Germinal center (tissue), 1 donor: ENCODE measurements at regions not wholly inside any gene's neighbourhood (a gene's known extent, or its start where the extent isn't known, plus 50 kb on each side); places are given as distances from the start of the nearest gene placed in this dataset.

ENCODE experiments used
- DNase-seq: peaks from one replicate; pipeline ENCODE4 v3.0.0; 2012; ENCODE audit warnings: mixed read lengths, low spot score

DNA sequence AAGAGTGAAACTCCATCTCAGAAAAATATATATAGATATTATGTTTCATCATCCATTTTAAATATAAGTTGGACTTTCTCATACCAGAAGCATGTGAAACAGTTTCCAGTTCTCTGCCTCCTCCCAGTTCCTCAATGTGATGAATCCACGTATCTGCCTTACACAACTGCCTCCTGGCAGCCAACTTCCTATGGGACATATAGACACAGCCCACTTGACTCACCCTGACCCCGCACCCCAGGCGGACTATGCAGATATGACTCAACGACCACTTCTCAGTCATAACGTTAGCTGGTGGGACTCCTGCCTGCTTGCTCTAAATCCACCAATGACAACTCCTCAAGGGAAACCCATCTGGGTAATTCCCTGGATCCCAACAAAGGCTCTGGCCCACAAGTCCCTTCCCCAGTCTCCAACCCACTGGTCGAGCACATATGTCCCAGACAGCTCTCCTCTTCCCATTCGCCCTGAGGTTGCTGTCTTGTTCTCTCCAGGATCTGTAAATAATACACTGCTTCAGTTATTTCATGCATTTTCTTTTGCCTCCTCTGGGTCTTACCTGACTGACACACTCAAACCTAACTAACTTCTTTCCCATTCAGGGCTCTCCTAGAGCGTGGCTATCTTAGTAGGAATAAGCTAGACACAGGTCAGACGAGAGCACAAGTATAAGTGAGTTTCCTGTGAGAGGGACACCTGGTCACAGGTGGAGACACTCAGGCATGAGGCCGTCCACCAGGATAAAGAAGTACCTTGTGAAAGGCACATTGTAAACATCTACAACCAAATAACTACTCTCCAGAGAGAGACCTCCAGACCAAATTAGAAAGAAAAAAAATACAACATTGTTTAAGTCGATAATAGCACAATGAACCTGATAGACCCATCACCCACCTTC, 548.5 kb downstream of the CD83 start:
- no peak for DNase-seq

GRCh38 chr6:14670806-14671205, 553.2 kb downstream of the CD83 start:
- no peak for DNase-seq

GRCh38 chr6:14671261-14671681, 553.7 kb downstream of the CD83 start:
- DNase-seq, result no peak

- DNase-seq, result no peak
Measured at GRCh38 chr6:14671937-14672336, 554.4 kb downstream of the CD83 start.

GRCh38 chr6:14673201-14673600, 555.6 kb downstream of the CD83 start:
- no peak for DNase-seq

DNA sequence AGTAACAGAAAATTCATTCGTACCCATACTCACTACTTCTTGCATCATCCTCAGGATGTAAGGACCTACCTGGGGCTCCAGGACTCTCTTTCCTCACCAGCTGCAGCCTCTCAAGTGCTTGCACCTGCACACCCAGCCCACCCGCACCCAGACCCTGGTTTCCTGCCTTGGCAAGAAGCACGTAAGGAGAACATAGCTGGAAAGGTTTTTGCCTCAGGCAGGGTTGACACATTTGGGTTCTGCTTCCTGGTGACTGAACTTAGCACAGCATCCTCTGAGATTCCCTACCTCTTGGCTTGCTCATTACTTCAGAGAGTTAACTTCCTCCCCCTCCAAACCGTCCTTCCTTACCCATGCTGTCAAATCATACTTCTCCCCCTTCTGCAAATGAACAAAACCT, 556.9 kb downstream of the CD83 start:
- no peak for DNase-seq

- no peak for DNase-seq
Measured at GRCh38 chr6:14674867-14675648, 557.5 kb downstream of the CD83 start.

DNA sequence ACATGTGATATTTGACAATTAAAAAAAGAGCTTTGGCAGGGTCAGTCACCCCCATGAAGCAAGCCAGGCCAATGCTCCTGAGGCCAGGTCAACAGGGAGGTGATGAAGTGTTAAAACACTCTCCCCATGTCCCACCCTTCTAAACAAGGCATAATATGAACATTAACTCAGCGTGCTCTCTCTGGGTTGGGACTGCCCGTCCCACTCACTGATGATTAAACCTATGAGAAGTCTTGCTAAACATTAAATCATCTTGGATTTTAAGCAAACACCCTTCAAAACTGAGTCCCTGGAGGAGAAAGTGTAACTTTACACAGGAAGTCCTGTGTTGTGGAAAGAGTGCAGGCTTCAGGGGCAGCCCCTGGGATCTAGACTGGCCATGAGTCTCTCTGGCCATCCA, 558.5 kb downstream of the CD83 start:
- DNase-seq, result no peak

GRCh38 chr6:14676977-14677781, 559.6 kb downstream of the CD83 start:
- DNase-seq, result no peak

DNA sequence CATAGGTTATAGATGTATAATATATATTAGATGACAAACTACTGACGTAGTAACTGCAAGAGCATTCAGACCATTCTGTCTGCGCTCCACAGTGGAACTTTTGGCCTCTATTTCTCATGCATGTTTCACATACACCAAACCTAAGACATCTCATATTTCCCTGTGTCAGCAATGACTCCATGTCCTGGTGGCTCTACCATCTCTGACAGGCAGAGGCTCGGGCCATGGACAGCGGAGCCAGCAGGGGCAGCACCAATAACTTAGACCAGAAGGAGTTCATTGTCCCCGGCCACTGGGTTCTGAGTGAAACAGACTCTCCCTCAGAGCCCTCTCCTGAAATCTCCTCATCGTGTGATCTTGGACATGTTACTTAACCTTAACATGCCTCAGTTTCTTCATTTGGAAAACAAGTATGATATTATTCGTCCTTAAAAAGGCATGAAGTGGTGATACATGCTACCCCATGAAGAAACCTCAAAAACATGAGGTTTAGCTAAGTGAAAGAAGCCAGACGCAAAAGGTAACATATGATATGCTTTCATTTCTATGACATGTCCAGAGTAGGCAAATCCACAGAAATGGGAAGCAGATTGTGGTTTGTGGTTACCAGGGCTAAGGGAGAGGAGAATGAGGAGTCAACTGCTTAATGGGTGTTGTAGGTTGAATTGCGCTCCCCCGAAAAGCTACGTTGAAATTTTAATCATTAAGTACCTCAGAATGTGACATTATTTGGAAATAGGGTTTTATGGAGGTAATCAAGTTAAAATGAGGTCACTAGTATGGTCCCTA, 564.0 kb upstream of the JARID2 start:
- no peak for DNase-seq

- no peak for DNase-seq
Measured at GRCh38 chr6:14682812-14683211, 563.1 kb upstream of the JARID2 start.

DNA sequence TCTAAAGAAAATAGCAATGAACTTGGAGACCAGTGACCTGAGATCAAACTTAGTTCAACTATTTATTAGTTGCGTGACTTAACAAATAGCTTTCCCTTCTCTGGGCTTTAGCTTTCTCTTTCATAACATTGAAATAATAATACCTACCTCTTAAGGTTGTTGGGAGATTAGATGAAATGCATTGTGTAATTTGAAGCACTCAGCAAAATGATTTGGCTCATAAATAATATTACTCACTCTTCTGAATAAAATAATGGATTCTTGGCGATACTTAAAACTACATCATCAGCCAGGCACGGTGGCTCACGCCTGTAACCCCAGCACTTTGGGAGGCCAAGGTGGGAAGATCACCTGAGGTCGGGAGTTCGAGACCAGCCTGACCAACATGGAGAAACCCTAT, 556.2 kb upstream of the JARID2 start:
- no peak for DNase-seq

DNA sequence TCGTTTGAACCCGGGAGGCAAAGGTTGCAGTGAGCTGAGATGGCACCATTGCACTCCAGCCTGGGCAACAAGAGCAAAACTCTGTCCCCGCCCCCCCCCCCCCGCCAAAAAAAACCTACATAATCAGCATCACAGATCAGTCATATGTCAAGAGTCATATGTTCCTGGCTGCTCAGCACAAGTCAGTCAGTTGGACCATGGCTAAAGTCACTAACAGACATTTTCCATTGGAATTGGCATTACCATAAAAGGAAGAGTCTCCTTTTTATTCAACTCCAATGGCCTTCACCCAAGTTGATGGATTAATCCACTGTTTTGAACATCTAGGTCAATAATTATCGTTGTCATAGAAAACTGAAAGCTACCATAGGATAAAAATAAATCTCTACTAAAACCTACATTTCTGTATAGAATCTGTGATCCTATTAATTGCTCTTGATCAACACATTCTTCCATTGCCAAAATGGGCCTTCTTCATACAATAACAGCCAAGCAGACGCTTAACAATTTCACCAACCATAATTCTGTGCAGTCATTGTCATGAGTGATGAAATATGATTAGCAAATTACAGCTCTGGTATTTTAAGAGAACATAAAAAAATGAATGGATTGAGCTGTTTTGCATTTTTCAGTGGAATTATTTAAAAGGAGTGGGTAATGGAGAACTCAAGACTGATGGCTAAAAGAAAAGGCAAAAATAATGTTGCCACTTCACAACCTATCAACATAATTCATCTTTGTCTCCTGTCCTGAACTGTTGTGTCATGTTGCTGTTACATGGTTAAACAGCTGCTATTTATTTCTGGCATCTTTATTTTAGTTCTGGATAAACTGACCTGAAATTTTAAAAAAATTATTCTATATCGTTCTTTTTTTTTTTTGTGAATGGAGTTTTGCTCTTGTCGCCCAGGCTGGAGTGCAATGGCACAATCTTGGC, 555.5 kb upstream of the JARID2 start:
- no peak for DNase-seq

- DNase-seq, result no peak
Measured at GRCh38 chr6:14692208-14692607, 553.7 kb upstream of the JARID2 start.

- no peak for DNase-seq
Measured at GRCh38 chr6:14693301-14694192, 552.3 kb upstream of the JARID2 start.

DNA sequence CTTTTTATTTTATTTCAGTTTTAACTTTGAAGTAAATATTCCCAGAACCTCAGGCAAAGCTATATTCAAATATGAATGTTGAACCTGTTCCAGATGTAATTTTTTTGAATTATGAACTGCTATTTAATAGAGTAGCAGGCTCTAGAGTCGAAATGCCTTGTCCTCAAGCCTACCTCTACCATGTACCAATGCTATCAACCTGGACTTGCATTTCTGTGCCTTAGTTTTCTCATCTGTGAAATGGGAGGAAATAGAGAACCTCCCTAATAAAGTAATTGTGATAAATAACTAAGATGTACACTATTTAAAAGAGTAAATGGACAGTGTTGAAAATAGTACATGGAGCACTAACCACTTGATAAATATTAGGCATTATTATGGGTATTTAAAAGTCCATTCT, 551.6 kb upstream of the JARID2 start:
- no peak for DNase-seq

- DNase-seq, result no peak
Measured at GRCh38 chr6:14695579-14695978, 550.3 kb upstream of the JARID2 start.

GRCh38 chr6:14696367-14696766, 549.5 kb upstream of the JARID2 start:
- DNase-seq, result no peak

DNA sequence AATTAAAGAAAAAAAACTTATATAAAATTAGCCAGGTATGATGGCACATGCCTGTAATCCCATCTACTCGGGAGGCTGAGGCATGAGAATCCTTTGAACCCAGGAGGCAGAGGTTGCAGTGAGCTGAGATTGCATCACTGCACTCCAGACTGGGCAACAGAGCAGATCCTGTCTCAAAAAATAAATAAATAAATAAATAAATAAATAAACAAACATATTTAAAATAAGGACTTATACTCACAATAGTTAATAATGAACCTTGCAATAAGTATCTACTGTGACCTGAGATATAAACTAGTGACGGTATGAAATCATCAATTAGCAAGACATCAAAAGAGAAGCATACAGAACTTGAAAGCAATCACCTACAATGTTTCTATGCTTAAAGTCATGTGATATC, 548.4 kb upstream of the JARID2 start:
- DNase-seq, result no peak
